GM21576 (cell line): ENCODE measurements at regions not wholly inside any gene's neighbourhood (a gene's known extent, or its start where the extent isn't known, plus 50 kb on each side); places are given as distances from the start of the nearest gene placed in this dataset.

Source experiments
- ATAC-seq: cut with Tn5 transposase; IDR thresholded peaks from one replicate; pipeline ENCODE4 v1.9.1; 2021; ENCODE audit warnings: mild to moderate bottlenecking, moderate library complexity; ENCODE audit not compliant: unreplicated experiment

DNA sequence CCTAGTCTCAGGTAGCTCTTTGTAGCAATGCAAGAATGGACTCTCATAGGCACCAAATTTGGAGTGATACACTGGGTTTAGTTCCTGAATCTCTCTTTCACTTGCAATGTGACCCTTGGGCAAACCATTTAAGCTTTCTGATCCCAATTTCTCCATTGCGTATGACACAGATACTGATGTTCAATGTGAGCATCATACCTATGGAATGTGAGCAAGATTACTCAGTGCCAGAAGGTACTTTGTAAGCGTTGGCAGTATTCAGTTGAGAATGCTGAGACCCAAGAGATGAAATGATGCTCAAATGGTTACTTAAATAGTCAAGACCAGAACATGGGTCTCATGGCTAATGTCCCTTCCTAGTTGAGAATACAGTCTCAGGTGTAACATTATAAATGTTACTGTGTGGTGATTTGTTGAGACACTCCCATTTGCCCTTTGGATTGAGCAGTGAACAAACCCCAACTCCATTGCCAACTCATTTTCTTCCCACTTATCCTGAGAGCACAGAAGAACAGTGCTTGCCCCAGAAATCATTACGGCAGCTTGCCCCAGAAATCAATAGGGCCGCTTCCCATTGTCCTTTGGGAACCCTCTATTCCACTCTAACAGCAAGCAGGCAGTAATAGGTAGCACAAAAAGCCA is 134.1 kb downstream of the SOX9 start:
- no peak for ATAC-seq

DNA sequence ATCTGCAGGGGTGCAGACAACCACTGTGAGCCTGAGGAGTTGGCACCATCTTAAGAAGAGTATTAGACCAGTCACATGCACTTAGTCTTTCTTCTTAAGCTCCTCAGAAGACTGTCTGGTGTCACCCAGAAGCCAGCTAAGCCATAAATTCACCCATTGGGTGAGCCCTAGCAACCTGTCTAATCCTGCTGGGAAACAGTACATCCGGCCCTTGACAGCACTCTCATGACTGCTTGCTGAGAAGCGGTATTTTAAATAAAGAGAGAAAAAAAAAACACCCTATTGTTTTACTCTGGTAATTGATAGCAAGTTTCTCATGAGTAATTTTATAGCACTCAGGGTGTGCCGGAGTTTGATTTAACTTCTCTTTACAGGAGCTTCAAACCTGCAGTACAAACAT is 134.7 kb downstream of the SOX9 start:
- ATAC-seq, result no peak

DNA sequence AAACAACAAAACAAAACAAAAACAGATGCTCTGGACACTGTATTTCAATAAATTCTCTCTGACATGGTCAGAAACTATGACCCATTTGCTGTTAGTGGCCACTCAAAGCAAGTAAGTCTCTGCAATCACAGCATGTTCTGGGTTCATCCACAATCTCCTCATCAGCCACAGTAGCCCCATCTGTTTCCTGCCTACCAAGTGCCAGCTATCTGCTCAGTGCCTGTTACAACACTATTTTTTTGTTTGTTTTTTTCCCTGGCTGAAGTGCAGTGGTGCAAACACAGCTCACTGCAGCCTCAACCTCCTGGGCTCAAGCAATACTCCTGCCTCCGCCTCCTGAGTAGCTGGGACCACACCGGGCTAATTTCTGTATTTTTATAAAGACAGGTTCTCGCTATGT is 137.9 kb downstream of the SOX9 start:
- no peak for ATAC-seq

DNA sequence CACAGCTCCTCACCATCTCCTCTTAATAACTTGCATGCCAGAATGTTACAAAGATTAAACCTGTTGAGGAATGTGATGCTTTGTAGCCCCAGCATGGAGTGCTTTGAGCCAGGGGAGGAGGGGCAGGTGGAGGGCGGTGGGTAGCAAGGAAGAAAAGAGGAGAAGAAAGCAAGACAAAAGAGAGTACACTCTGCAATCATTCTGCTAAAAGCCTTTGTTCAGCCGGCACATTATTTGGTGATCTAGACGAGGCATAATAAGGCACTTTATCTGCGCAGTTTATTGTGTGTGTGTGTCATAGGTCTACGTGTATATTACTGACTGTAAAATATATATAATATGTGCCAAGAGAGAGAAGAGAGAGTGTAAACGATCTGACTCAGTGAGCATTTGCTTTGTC is 139.1 kb downstream of the SOX9 start:
- no peak for ATAC-seq

GRCh38 chr17:72262766-72263165 is 141.9 kb downstream of the SOX9 start:
- no peak for ATAC-seq

- no peak for ATAC-seq
Observed at GRCh38 chr17:72264682-72265405, 144.0 kb downstream of the SOX9 start.

- no peak for ATAC-seq
Observed at GRCh38 chr17:72266112-72266775, 145.4 kb downstream of the SOX9 start.

DNA sequence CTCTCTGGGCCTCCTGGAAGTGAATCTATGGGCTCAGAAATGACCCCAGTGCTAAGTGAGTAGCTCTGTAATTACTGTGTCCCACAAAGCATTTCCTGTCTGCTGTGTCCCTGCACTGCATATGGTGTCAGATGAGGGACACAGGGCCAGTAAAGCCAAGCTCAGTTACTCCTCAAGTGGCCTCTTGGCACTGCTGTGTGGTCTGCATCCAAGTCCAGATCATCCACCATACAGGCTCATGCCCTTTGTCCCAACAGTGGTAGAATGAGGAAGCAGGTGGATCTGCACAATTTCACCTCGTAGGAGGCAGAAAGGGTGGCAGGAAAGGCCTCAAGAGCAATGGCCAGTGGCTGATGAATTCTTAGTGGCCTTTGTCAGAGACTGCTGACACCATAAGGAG is 146.8 kb downstream of the SOX9 start:
- ATAC-seq, result no peak

- no peak for ATAC-seq
Observed at GRCh38 chr17:72268431-72268830, 147.6 kb downstream of the SOX9 start.

DNA sequence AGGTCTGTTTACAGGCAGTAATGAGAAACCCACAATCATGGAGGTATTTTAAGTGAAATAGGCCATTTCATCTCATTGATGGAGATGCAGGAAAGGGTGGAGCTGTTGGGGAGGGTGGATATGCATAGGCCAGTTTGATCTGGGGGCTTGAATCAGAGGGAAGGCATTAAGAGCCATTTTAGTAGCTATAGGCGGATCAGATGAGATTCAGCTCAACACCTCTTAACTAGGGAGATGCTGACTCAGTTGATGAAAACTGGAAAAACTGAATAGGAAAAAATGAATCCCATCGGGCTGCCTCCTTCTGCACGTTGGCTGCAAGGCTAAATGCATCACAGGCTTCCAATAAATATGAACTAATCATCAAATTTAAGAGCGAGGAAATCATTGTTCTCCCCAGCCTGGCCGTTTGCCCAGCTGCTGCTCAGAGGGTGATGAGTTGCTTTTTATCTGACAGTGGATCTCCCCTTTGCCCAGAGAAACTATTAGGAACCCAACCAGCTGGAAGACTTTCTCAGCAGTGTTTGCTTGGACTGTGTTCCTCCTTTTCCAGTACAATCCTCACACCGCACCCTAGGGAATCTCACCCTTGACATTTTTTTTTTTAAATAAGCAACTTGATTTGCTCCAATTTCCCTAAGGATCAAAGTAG is 149.6 kb downstream of the SOX9 start:
- no peak for ATAC-seq

DNA sequence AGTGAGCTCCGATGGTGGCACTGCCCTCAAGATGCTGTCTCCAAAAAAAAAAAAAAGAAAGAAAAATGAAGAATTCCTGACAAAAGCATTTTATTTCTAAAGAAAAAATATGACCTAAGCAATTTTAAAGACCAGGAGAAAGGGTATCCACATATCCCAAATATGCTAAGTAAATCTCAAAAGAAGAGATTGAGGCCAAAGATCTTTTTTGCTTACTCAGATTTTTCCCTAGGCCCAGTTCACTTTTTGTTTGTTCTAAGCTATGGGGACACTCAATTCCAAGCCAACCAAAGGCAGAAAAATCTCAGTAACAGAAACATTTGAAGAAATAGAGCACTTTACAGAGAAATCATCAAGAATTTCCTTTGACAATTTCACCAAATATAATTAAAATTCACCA is 150.8 kb downstream of the SOX9 start:
- no peak for ATAC-seq

DNA sequence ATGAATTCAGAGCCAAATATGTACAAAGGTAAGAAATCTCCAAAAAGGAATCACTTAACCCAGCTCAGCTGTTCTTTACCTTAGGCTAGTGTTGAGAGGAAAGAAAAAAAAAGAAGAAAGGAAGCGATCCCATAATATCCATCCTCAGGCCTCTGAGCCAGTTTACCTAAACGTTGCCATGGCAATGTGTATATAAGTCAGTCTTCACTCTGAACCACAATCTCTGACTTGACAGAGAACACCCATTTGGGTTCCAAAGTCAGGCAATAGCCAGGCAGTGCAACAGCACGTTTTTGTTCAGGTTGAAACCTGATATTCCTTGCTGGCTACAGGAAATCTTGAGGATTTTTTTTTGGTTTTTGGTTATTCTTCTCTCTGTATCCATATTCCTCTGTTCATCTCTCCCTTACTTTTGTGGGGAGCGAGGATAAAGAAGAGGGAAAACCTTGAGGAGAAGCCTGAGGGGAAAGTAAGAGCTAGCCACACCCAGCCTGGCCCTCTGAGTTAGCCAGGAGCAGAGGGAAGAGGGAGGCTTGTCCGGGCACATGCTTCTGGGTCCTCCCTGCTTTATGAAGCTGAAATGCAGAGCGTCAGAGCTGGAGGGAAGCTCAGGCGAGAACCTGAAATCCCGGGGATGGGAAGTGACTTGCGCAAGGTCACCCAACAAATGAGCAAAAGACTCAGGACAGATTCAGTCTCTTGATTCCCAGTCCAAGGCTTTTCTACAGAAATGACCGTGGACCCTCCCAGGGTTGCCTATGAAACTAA is 152.7 kb downstream of the SOX9 start:
- no peak for ATAC-seq

DNA sequence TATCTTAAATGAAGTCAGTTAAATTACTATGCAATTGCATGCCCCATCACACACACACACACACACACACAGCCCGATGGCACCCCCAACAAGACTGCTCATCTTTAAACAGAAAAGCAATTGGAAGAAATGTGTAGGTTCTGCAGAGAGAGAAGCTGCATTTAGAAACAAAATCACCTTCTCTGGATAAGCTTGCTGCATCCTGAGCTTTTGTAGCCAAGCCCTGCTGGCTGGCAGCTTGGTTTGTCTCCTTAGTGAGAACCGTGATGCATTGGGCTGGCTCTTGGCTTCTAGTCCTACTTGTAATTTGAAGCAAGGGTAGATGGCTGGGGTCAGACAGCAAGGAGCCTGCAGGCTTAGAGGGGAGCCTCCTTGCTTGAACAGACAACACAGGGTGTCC is 153.8 kb downstream of the SOX9 start:
- no peak for ATAC-seq

- ATAC-seq, result no peak
Observed at GRCh38 chr17:72280881-72281280, 160.1 kb downstream of the SOX9 start.

- ATAC-seq, result no peak
Observed at GRCh38 chr17:72282439-72283029, 161.7 kb downstream of the SOX9 start.

DNA sequence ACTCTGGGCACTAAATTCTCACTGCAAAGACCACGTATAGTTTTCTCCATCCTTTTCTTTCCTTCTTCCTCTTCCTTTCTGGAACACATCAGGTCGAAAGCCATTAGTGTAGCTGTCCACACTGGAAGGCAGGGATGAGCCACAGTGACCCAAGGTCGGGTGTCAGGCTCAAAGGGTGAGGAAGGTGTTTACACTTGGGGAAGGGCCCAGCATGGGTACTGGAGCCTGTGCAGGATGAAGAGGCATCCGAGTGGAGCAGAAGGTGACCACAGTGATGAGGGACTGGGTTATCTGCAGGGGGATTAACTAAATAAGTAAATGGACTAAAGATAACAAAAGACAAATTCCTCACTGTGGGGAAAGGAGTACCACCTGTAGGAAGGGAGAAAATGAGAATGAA is 164.0 kb downstream of the SOX9 start:
- ATAC-seq, result no peak

- no peak for ATAC-seq
Observed at GRCh38 chr17:72287586-72287985, 166.8 kb downstream of the SOX9 start.

DNA sequence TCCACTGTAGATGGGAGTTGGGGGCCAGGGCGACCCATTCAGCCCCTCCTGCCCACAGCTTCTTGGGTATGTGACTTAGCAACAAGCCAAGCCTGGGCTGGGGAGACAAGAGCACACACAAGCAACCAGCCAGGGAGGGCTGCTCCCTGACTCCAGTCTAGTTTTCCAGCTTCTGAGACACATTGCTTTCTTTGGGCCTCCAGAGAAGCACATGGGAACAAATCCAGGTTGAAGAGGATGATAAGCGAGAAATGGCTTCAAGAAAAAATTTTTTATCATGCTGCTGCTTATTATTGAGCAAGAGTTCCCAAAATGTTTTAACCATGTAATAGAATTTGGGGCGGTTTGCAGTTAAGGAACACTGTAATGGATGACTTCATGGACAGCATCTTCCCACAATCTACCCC is 173.7 kb downstream of the SOX9 start:
- no peak for ATAC-seq

DNA sequence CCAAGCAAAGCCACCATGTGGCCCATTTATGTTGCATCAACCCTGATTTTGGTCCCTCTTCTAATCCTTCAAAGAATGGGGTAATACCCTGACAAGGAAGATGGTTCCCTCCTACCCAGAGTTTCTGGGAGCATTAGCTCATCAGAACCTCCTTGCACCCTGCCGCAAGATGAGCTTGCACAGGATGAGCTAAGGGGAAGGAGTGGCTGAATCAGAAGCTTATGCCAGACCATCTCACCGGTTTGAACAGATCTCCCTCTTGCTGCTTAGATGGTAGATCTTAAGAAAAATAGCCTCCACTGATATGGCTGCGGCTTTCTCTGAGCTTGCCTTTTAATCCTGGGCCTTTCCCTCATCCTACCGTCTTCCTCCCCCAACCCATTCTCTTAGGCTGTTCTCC is 175.1 kb downstream of the SOX9 start:
- no peak for ATAC-seq

DNA sequence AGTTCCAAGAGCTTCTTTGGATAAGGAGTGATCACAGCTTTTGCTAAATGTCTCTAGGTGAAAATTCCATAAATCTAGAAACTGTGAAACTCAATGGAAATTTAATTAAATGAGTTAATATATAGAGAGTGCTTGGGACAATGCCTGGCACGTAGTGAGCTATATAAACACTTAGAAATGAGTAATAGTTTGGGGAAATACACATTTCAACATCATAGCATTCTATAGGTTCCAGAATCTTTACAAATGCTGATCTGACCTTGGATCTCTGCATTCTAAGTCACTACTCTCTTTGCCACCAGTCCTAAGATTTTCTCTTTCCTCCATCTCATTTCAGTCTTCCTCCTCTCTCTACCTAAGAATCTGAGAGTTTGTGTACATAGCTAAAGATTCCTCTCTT is 175.6 kb downstream of the SOX9 start:
- ATAC-seq, result no peak
